Activated CD8-positive, alpha-beta memory T cell treated with anti-CD3 and anti-CD28 coated beads, Interleukin-2, amount 10 ng/mL, durations not matched to agents 7 days and 5 days (primary cell): ENCODE measurements at regions not wholly inside any gene's neighbourhood (a gene's known extent, or its start where the extent isn't known, plus 50 kb on each side); places are given as distances from the start of the nearest gene placed in this dataset.
"Not testable (repeated sequence)": the region's sequence is repeated elsewhere in the genome, so short reads cannot be mapped to it uniquely, and the experiment has no call there.

Experiments used
- ATAC-seq: fragments of 150-1000 bp; cut with Tn5 transposase; one replicate; pipeline ENCODE4 v1.10.0; 2021; ENCODE audit warnings: moderate library complexity
- CTCF ChIA-PET: fragments of 350-600 bp; sonication (Branson Sonifier 250); formaldehyde crosslinking; loops from one replicate; lab custom pipeline; 2021; ENCODE audit warnings: antibody characterized with exemption; lab: Charles Lee
- DNase-seq: peaks from one replicate; pipeline ENCODE4 v3.0.0-alpha.2; 2020
- H3K27ac Mint-ChIP-seq: one replicate; pipeline ENCODE4 v1.8.0; 2021; ENCODE audit warnings: mild to moderate bottlenecking, mixed read lengths
- H3K27me3 Mint-ChIP-seq: one replicate; pipeline ENCODE4 v1.8.0; 2021; ENCODE audit warnings: mixed read lengths
- H3K36me3 Mint-ChIP-seq: one replicate; pipeline ENCODE4 v1.8.0; 2021; ENCODE audit warnings: mild to moderate bottlenecking, mixed read lengths
- H3K4me1 Mint-ChIP-seq: one replicate; pipeline ENCODE4 v1.8.0; 2021; ENCODE audit warnings: mixed read lengths
- H3K4me3 Mint-ChIP-seq: one replicate; pipeline ENCODE4 v1.8.0; 2021; ENCODE audit warnings: mild to moderate bottlenecking, moderate library complexity, mixed read lengths
- H3K9me3 Mint-ChIP-seq: one replicate; pipeline ENCODE4 v1.8.0; 2022; ENCODE audit warnings: low read depth, mixed read lengths

- CTCF ChIA-PET = no interaction called here
- no peaks in the 10 kb centered on the region for H3K4me1 Mint-ChIP-seq
- H3K4me3 Mint-ChIP-seq = no peak overlapping the region
- H3K27me3 Mint-ChIP-seq = no peaks in the 10 kb centered on the region
- DNase-seq (no peak), ATAC-seq (no peak)
- peaks cover 3% of the 10 kb centered on the region for H3K9me3 Mint-ChIP-seq
- no peak overlapping the region for H3K27ac Mint-ChIP-seq
- no peaks in the 10 kb centered on the region for H3K36me3 Mint-ChIP-seq
These were observed 168.8 kb upstream of the TTC14 start for GRCh38 chr3:180433152-180433551.

DNA sequence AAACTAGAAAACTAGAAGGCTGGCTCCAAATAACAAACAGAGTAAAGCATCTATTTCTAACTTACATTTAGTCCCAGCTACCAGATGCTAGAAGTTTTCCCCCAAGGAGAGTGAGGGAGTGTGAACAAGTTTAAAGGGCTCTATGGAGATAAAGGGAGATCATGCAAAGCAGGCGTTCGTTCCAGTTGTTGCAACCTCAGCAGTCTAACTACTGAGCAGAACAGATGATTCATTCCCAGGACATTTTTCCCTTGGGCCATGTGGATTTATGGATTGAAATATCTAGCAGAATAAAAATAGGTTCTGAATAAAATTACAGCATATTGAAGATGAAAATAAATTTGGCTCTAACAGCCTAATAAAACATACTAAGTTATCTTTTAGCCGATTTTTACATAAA lies 154.8 kb upstream of the TTC14 start:
- Mint-ChIP-seq H3K4me1 (no peaks in the 10 kb centered on the region), H3K27me3 (no peaks in the 10 kb centered on the region), H3K27ac (no peak overlapping the region), H3K9me3 (peaks cover 2% of the 10 kb centered on the region), H3K36me3 (no peaks in the 10 kb centered on the region), H3K4me3 (no peak overlapping the region)
- ATAC-seq (no peak), DNase-seq (no peak)
- CTCF ChIA-PET = no interaction called here

DNA sequence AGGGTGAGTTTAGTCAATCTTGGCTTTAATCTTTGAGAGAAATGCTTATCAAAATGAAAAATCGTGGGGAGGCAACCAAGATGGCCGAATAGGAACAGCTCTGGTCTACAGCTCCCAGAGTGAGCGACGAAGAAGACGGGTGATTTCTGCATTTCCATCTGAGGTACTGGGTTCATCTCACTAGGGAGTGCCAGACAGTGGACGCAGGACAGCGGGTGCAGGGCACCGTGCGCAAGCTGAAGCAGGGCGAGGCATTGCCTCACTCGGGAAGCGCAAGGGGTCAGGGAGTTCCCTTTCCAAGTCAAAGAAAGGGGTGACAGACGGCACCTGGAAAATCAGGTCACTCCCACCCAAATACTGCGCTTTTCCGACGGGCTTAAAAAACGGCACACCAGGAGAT lies 153.6 kb upstream of the TTC14 start:
- H3K36me3 Mint-ChIP-seq, H3K27me3 Mint-ChIP-seq, H3K27ac Mint-ChIP-seq, CTCF ChIA-PET, ATAC-seq, H3K4me1 Mint-ChIP-seq, H3K4me3 Mint-ChIP-seq, DNase-seq, H3K9me3 Mint-ChIP-seq: not testable (repeated sequence)

GRCh38 chr3:180457225-180457624 lies 144.7 kb upstream of the TTC14 start:
- DNase-seq (no peak), ATAC-seq (no peak)
- no peaks in the 10 kb centered on the region for H3K27me3 Mint-ChIP-seq
- H3K36me3 Mint-ChIP-seq = no peaks in the 10 kb centered on the region
- CTCF ChIA-PET = no interaction called here
- H3K9me3 Mint-ChIP-seq = no peaks in the 10 kb centered on the region
- no peak overlapping the region for H3K4me3 Mint-ChIP-seq
- H3K27ac Mint-ChIP-seq = no peak overlapping the region
- no peaks in the 10 kb centered on the region for H3K4me1 Mint-ChIP-seq

GRCh38 chr3:180466401-180467011 lies 135.5 kb upstream of the TTC14 start:
- ATAC-seq = no peak
- no peaks in the 10 kb centered on the region for H3K36me3 Mint-ChIP-seq
- no peaks in the 10 kb centered on the region for H3K9me3 Mint-ChIP-seq
- no peak overlapping the region for H3K27ac Mint-ChIP-seq
- no peak for DNase-seq
- H3K27me3 Mint-ChIP-seq = no peaks in the 10 kb centered on the region
- CTCF ChIA-PET = no interaction called here
- no peak overlapping the region for H3K4me3 Mint-ChIP-seq
- H3K4me1 Mint-ChIP-seq = no peaks in the 10 kb centered on the region

DNA sequence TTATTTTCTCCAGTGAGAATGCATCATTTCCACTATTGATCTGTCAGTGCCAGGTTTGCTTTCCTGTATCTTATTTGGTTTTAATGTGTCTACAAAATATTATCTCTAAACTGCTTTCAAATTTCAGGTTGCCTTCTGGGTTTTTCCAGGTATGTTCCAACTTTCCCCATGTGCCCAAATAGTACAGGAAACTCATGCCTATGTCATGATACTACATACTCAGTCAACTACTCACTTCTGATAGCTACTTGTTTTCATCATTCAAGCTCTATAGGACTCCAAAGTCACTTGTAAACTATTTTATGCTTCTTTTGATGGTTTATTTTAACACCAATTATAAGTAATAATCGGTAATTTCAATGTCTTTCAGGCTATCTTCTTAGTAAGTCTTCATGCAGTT lies 134.8 kb upstream of the TTC14 start:
- CTCF ChIA-PET = no interaction called here
- no peak for ATAC-seq
- Mint-ChIP-seq H3K4me3 (no peak overlapping the region), H3K9me3 (no peaks in the 10 kb centered on the region), H3K36me3 (no peaks in the 10 kb centered on the region), H3K4me1 (no peaks in the 10 kb centered on the region), H3K27ac (no peak overlapping the region), H3K27me3 (no peaks in the 10 kb centered on the region)
- no peak for DNase-seq

GRCh38 chr3:180469149-180469548 lies 132.8 kb upstream of the TTC14 start:
- H3K27me3 Mint-ChIP-seq = no peaks in the 10 kb centered on the region
- H3K27ac Mint-ChIP-seq = no peak overlapping the region
- no peaks in the 10 kb centered on the region for H3K4me1 Mint-ChIP-seq
- no peak overlapping the region for H3K4me3 Mint-ChIP-seq
- no peak for DNase-seq
- CTCF ChIA-PET = no interaction called here
- H3K36me3 Mint-ChIP-seq = no peaks in the 10 kb centered on the region
- H3K9me3 Mint-ChIP-seq = no peaks in the 10 kb centered on the region
- ATAC-seq = no peak

DNA sequence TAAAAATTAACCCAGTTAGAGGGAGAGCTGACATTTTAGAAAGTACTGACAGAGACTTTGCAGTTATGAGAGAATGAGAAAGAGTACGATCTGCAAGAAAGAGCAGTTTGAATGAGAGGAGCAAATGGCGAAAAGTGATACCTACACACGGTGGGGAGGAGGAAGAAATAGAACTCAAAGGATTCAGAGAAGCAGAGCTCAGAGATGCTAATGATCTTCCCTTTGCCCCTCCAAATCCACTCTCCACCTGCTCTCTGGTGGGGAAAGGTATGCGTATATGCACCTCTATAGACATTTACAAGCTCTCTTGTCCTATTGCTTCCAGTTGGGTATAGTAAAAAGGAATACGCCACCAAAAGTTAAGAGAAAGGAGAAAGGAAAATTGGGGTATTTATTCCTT lies 123.3 kb upstream of the TTC14 start:
- no peaks in the 10 kb centered on the region for H3K4me1 Mint-ChIP-seq
- CTCF ChIA-PET = no interaction called here
- H3K27me3 Mint-ChIP-seq = no peaks in the 10 kb centered on the region
- no peak overlapping the region for H3K4me3 Mint-ChIP-seq
- ATAC-seq (no peak), DNase-seq (no peak)
- H3K36me3 Mint-ChIP-seq = no peaks in the 10 kb centered on the region
- no peaks in the 10 kb centered on the region for H3K9me3 Mint-ChIP-seq
- no peak overlapping the region for H3K27ac Mint-ChIP-seq

DNA sequence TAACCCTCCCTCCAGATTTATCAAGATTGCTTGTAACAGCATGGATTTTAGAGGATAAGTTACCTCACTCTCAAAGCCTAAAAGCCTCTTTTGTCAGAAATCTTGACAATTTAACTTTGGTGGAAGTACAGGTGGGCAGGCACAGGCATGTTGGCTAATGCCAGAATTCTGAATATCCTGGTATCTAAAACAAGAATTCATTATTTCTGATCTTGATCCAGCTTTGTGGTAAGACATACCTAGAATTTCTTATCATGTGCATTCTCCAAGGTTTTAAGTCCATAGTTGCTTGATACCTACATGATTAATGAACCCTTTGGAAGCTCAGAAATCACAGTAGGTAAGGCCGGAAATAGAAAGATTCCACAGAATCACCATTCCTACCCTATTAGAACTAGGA lies 109.9 kb upstream of the TTC14 start:
- Mint-ChIP-seq H3K36me3 (no peaks in the 10 kb centered on the region), H3K4me1 (no peaks in the 10 kb centered on the region), H3K9me3 (no peaks in the 10 kb centered on the region), H3K27me3 (no peaks in the 10 kb centered on the region), H3K4me3 (no peak overlapping the region), H3K27ac (no peak overlapping the region)
- DNase-seq = no peak
- ATAC-seq = no peak
- CTCF ChIA-PET = no interaction called here

DNA sequence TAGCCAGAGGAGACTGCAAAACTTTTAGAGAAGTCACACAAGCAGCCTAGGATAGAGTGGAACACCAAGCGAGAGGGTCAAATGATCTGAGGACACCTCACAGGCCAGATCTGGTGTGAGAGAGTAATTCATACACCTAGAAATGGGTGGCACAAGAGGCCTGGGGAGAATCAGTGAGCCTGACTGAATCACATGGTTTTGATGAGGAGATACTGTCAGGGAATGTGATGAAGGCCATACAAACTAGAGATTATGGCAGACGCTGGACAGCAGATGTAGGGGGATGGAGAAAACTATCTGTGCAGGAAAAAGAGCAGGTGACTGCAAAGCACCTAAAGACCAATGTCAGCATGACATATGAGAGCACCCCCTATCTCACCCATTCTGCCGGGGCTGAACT lies 105.0 kb upstream of the TTC14 start:
- Mint-ChIP-seq H3K27ac (no peak overlapping the region), H3K27me3 (no peaks in the 10 kb centered on the region), H3K9me3 (peaks cover 13% of the 10 kb centered on the region), H3K36me3 (no peaks in the 10 kb centered on the region), H3K4me1 (no peaks in the 10 kb centered on the region), H3K4me3 (no peak overlapping the region)
- DNase-seq (no peak), ATAC-seq (no peak)
- CTCF ChIA-PET = no interaction called here

- Mint-ChIP-seq H3K27ac (no peak overlapping the region), H3K27me3 (no peaks in the 10 kb centered on the region), H3K36me3 (no peaks in the 10 kb centered on the region), H3K9me3 (peaks cover 5% of the 10 kb centered on the region), H3K4me1 (no peaks in the 10 kb centered on the region), H3K4me3 (no peak overlapping the region)
- no peak for ATAC-seq
- CTCF ChIA-PET = no interaction called here
- no peak for DNase-seq
These were observed 85.6 kb upstream of the TTC14 start for GRCh38 chr3:180516368-180516767.

DNA sequence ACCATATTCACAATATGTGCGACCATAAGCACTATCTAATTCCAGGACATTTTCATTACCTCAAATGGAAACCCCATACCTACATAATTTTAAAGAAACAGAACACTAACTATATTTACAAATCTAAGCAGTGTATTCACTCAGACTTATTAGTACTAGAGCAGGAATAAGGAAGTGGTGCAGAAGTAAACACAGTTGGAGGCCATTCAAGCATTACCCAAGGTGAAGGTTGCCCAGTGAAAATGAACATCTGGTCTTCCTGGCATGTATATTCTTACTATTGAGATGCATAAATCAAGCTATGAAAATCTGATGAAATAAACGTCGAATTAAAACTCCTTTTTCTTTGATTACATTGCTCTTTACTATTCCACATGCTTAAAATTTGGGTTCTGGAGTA lies 78.9 kb upstream of the TTC14 start:
- DNase-seq (no peak), ATAC-seq (no peak)
- CTCF ChIA-PET = no interaction called here
- Mint-ChIP-seq H3K36me3 (no peaks in the 10 kb centered on the region), H3K27me3 (no peaks in the 10 kb centered on the region), H3K27ac (no peak overlapping the region), H3K4me1 (no peaks in the 10 kb centered on the region), H3K9me3 (peaks cover 2% of the 10 kb centered on the region), H3K4me3 (no peak overlapping the region)

- DNase-seq (no peak), ATAC-seq (no peak)
- Mint-ChIP-seq H3K36me3 (no peaks in the 10 kb centered on the region), H3K27me3 (no peaks in the 10 kb centered on the region), H3K4me3 (no peak overlapping the region), H3K4me1 (no peaks in the 10 kb centered on the region), H3K9me3 (no peaks in the 10 kb centered on the region), H3K27ac (no peak overlapping the region)
- CTCF ChIA-PET = interaction anchor here (0.6 kb wide), 1 partner anchor 1351 kb away, joined by 3 read pairs; no protein-coding TSS in a partner anchor
These were observed 73.1 kb upstream of the TTC14 start for GRCh38 chr3:180528843-180529242.

- Mint-ChIP-seq H3K4me1 (no peaks in the 10 kb centered on the region), H3K27me3 (no peaks in the 10 kb centered on the region), H3K4me3 (no peak overlapping the region), H3K27ac (no peak overlapping the region), H3K9me3 (no peaks in the 10 kb centered on the region), H3K36me3 (no peaks in the 10 kb centered on the region)
- CTCF ChIA-PET = no interaction called here
- ATAC-seq (no peak), DNase-seq (no peak)
These were observed 72.2 kb upstream of the TTC14 start for GRCh38 chr3:180529778-180530177.

- DNase-seq = no peak
- Mint-ChIP-seq H3K36me3 (no peaks in the 10 kb centered on the region), H3K27me3 (no peaks in the 10 kb centered on the region), H3K4me3 (no peak overlapping the region), H3K4me1 (no peaks in the 10 kb centered on the region), H3K27ac (no peak overlapping the region), H3K9me3 (no peaks in the 10 kb centered on the region)
- CTCF ChIA-PET = no interaction called here
- ATAC-seq = no peak
These were observed 71.7 kb upstream of the TTC14 start for GRCh38 chr3:180530276-180530675.
